HL-60 (cell line): ENCODE measurements at regions not wholly inside any gene's neighbourhood (a gene's known extent, or its start where the extent isn't known, plus 50 kb on each side); places are given as distances from the start of the nearest gene placed in this dataset.

ENCODE experiments used
- CTCF ChIP-seq: IDR thresholded peaks from one replicate; pipeline ENCODE4 v1.5.1; 2011; ENCODE audit warnings: low read length, control low read depth, inconsistent platforms; ENCODE audit not compliant: insufficient read depth
- GABPA ChIP-seq: IDR thresholded peaks from 2 replicates; pipeline ENCODE4 v1.6.1; 2012; ENCODE audit warnings: low read depth
- POLR2AphosphoS5 ChIP-seq: IDR thresholded peaks from 2 replicates; pipeline ENCODE4 v1.6.1; 2012; ENCODE audit warnings: low read depth
- REST ChIP-seq: IDR thresholded peaks from 2 replicates; pipeline ENCODE4 v1.6.1; 2012; ENCODE audit warnings: low read depth; ENCODE audit not compliant: insufficient replicate concordance
- SPI1 ChIP-seq: IDR thresholded peaks from 2 replicates; pipeline ENCODE4 v1.6.1; 2012; ENCODE audit warnings: low read depth, mild to moderate bottlenecking, borderline replicate concordance

- TF ChIP-seq CTCF (no peak), POLR2AphosphoS5 (no peak), REST (no peak), GABPA (no peak), SPI1 (no peak)
Measured at GRCh38 chr11:106523921-106524320, 446.5 kb downstream of the AASDHPPT start.
